ENCODE measurements at regions not wholly inside any gene's neighbourhood (a gene's known extent, or its start where the extent isn't known, plus 50 kb on each side); places are given as distances from the start of the nearest gene placed in this dataset.

DNA sequence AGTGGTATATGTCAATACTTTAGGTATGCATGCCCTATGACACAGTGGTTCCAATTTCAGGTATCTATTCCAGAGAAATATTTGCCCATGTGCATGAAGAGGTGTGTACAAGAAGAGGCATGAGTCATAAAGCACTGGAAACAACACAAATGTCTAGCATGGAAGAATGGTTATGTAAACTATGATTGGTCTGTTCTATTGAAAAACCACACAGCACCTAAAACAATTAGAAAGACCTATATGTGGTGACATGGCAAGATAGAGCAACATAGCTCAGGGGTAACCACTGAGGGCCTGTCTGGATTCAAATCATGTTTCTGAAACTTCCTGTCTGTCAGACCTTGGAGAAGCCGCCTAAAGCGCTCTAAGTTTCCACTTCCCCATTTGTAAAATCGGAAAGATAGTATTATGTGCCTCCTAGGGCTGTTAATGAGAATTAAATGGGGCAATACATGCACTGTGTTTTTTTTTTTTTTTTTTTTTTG is 63.4 kb upstream of the GPCPD1 start:
- no peak overlapping the region for H3K4me3 Mint-ChIP-seq
- no peaks in the 10 kb centered on the region for H3K36me3 Mint-ChIP-seq (ENCODE audit: low read depth)
- H3K27me3 ChIP-seq (ENCODE audit: insufficient read depth): no peaks in the 10 kb centered on the region
- DNase-seq (ENCODE audit: low spot score): no peak
- no peaks in the 10 kb centered on the region for H3K4me1 Mint-ChIP-seq
- no peaks in the 10 kb centered on the region; the same call in 2 of the 3 replicates for H3K9me3 Mint-ChIP-seq
- H3K4me1 ChIP-seq (ENCODE audit: insufficient read depth): no peaks in the 10 kb centered on the region
- no peaks in the 10 kb centered on the region for H3K79me2 ChIP-seq (replicated peaks; ENCODE audit: insufficient read depth)
- TF ChIP-seq EZH2phosphoT487 (IDR thresholded peaks at IDR 0.05; ENCODE audit: unreplicated experiment) (no peak), POLR2AphosphoS5 (IDR thresholded peaks at IDR 0.05; ENCODE audit: low read depth) (no peak), CREB1 (CRISPR knock-in tag; IDR thresholded peaks at IDR 0.05; ENCODE audit: low read depth) (no peak), EZH2 (IDR thresholded peaks at IDR 0.05; ENCODE audit: low read depth, unreplicated experiment) (no peak), ZNF114 (CRISPR knock-in tag; IDR thresholded peaks at IDR 0.05) (no peak), ZNF331 (CRISPR knock-in tag; IDR thresholded peaks at IDR 0.05; ENCODE audit: low read depth) (no peak), STAT1 (IDR thresholded peaks at IDR 0.05; ENCODE audit: unreplicated experiment) (no peak), JUNB (IDR thresholded peaks at IDR 0.05; ENCODE audit: unreplicated experiment) (no peak)
- TF ChIP-seq, protein P1, sequence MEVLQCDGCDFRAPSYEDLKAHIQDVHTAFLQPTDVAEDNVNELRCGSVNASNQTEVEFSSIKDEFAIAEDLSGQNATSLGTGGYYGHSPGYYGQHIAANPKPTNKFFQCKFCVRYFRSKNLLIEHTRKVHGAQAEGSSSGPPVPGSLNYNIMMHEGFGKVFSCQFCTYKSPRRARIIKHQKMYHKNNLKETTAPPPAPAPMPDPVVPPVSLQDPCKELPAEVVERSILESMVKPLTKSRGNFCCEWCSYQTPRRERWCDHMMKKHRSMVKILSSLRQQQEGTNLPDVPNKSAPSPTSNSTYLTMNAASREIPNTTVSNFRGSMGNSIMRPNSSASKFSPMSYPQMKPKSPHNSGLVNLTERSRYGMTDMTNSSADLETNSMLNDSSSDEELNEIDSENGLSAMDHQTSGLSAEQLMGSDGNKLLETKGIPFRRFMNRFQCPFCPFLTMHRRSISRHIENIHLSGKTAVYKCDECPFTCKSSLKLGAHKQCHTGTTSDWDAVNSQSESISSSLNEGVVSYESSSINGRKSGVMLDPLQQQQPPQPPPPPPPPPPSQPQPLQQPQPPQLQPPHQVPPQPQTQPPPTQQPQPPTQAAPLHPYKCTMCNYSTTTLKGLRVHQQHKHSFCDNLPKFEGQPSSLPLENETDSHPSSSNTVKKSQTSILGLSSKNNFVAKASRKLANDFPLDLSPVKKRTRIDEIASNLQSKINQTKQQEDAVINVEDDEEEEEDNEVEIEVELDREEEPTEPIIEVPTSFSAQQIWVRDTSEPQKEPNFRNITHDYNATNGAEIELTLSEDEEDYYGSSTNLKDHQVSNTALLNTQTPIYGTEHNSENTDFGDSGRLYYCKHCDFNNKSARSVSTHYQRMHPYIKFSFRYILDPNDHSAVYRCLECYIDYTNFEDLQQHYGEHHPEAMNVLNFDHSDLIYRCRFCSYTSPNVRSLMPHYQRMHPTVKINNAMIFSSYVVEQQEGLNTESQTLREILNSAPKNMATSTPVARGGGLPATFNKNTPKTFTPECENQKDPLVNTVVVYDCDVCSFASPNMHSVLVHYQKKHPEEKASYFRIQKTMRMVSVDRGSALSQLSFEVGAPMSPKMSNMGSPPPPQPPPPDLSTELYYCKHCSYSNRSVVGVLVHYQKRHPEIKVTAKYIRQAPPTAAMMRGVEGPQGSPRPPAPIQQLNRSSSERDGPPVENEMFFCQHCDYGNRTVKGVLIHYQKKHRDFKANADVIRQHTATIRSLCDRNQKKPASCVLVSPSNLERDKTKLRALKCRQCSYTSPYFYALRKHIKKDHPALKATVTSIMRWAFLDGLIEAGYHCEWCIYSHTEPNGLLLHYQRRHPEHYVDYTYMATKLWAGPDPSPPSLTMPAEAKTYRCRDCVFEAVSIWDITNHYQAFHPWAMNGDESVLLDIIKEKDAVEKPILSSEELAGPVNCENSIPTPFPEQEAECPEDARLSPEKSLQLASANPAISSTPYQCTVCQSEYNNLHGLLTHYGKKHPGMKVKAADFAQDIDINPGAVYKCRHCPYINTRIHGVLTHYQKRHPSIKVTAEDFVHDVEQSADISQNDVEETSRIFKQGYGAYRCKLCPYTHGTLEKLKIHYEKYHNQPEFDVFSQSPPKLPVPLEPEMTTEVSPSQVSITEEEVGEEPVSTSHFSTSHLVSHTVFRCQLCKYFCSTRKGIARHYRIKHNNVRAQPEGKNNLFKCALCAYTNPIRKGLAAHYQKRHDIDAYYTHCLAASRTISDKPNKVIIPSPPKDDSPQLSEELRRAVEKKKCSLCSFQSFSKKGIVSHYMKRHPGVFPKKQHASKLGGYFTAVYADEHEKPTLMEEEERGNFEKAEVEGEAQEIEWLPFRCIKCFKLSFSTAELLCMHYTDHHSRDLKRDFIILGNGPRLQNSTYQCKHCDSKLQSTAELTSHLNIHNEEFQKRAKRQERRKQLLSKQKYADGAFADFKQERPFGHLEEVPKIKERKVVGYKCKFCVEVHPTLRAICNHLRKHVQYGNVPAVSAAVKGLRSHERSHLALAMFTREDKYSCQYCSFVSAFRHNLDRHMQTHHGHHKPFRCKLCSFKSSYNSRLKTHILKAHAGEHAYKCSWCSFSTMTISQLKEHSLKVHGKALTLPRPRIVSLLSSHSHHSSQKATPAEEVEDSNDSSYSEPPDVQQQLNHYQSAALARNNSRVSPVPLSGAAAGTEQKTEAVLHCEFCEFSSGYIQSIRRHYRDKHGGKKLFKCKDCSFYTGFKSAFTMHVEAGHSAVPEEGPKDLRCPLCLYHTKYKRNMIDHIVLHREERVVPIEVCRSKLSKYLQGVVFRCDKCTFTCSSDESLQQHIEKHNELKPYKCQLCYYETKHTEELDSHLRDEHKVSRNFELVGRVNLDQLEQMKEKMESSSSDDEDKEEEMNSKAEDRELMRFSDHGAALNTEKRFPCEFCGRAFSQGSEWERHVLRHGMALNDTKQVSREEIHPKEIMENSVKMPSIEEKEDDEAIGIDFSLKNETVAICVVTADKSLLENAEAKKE (CRISPR knock-in tag; IDR thresholded peaks at IDR 0.05): no peak
- TF ChIP-seq, protein P2, sequence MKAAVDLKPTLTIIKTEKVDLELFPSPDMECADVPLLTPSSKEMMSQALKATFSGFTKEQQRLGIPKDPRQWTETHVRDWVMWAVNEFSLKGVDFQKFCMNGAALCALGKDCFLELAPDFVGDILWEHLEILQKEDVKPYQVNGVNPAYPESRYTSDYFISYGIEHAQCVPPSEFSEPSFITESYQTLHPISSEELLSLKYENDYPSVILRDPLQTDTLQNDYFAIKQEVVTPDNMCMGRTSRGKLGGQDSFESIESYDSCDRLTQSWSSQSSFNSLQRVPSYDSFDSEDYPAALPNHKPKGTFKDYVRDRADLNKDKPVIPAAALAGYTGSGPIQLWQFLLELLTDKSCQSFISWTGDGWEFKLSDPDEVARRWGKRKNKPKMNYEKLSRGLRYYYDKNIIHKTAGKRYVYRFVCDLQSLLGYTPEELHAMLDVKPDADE (IDR thresholded peaks at IDR 0.05): no peak
- TF ChIP-seq, protein P3, sequence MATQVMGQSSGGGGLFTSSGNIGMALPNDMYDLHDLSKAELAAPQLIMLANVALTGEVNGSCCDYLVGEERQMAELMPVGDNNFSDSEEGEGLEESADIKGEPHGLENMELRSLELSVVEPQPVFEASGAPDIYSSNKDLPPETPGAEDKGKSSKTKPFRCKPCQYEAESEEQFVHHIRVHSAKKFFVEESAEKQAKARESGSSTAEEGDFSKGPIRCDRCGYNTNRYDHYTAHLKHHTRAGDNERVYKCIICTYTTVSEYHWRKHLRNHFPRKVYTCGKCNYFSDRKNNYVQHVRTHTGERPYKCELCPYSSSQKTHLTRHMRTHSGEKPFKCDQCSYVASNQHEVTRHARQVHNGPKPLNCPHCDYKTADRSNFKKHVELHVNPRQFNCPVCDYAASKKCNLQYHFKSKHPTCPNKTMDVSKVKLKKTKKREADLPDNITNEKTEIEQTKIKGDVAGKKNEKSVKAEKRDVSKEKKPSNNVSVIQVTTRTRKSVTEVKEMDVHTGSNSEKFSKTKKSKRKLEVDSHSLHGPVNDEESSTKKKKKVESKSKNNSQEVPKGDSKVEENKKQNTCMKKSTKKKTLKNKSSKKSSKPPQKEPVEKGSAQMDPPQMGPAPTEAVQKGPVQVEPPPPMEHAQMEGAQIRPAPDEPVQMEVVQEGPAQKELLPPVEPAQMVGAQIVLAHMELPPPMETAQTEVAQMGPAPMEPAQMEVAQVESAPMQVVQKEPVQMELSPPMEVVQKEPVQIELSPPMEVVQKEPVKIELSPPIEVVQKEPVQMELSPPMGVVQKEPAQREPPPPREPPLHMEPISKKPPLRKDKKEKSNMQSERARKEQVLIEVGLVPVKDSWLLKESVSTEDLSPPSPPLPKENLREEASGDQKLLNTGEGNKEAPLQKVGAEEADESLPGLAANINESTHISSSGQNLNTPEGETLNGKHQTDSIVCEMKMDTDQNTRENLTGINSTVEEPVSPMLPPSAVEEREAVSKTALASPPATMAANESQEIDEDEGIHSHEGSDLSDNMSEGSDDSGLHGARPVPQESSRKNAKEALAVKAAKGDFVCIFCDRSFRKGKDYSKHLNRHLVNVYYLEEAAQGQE (IDR thresholded peaks at IDR 0.05; ENCODE audit: unreplicated experiment): no peak
- H3K27me3 Mint-ChIP-seq (ENCODE audit: insufficient read depth, low read depth, poor library complexity): peaks cover 4% of the 10 kb centered on the region
- H3K36me3 ChIP-seq (ENCODE audit: insufficient read depth): no peaks in the 10 kb centered on the region
- ATAC-seq: no peak
- no peaks in the 10 kb centered on the region for H3F3A ChIP-seq (replicated peaks; ENCODE audit: low read depth)
- H3K4me3 ChIP-seq: no peak overlapping the region
- H3K27ac ChIP-seq (ENCODE audit: low read depth): no peak overlapping the region
- H4K20me1 ChIP-seq (replicated peaks; ENCODE audit: insufficient read depth): no peaks in the 10 kb centered on the region
- no peak overlapping the region for H2AFZ ChIP-seq
- H3K27ac Mint-ChIP-seq: no peak overlapping the region
- no peak overlapping the region for H3K4me2 ChIP-seq
- H3K9me2 ChIP-seq (ENCODE audit: insufficient read depth): no peaks in the 10 kb centered on the region

Measured in GM23338 (cell line).